Fibroblast of lung (primary cell): ENCODE measurements at regions not wholly inside any gene's neighbourhood (a gene's known extent, or its start where the extent isn't known, plus 50 kb on each side); places are given as distances from the start of the nearest gene placed in this dataset.

Source experiments
- CTCF ChIP-seq, 2 donors: IDR thresholded peaks in 1 of 2; conservative IDR thresholded peaks in 1 of 2; 1 replicate in 1 of 2; 2 replicates in 1 of 2; pipeline ENCODE4 v1.5.1; 2011 to 2012; ENCODE audit warnings: low read length in 2 of 2, control low read depth in 1 of 2, inconsistent platforms in 1 of 2, low read depth in 1 of 2, mild to moderate bottlenecking in 1 of 2
- EZH2 ChIP-seq: IDR thresholded peaks from 2 replicates; pipeline ENCODE4 v1.5.1; 2012; ENCODE audit warnings: low read length, control low read depth, mild to moderate bottlenecking; ENCODE audit errors: missing control alignments

DNA sequence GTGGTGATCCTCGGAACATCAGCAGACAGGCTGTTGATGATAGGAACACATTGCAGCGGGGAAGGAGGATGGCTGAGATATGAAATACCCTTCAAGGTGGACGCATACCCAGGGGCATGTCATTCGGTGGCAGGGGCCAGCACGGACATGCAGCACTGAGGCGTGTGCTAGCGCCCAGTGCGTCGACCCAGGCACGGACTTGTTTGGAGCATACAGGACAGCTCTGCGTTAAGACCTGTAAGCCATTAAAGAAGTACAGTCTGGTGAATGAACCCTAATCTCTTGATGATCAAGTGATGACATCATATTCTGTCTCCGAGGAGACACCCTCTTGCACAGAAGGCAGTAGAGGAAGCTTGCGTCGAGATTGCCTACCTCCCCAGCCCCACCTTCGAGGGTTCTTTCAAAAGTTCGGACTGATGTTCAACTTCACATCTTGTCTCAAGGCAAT is 63.6 kb upstream of the KIF26B start:
- TF ChIP-seq CTCF (conservative IDR thresholded peaks at IDR 0.05 in 1 of 2, IDR thresholded peaks at IDR 0.05 in 1 of 2; ENCODE audit: low read depth in 1 of 2, low read length in 2 of 2) = no peak
- no peak for TF ChIP-seq EZH2
